Upper lobe of left lung (tissue), 6 donors: ENCODE measurements at regions not wholly inside any gene's neighbourhood (a gene's known extent, or its start where the extent isn't known, plus 50 kb on each side); places are given as distances from the start of the nearest gene placed in this dataset.

Experiments
- ATAC-seq, 2 donors: fragments of 200-7000 bp; cut with Tn5 transposase; one replicate each; pipeline ENCODE4 v1.9.1; 2022; ENCODE audit warnings: mild to moderate bottlenecking in 2 of 2, moderate library complexity in 2 of 2; ENCODE audit not compliant: low FRiP score in 2 of 2
- DNase-seq, 2 donors: peaks; one replicate each; pipeline ENCODE4 v3.0.0-alpha.2; 2019 to 2020
- H3K27ac ChIP-seq, 4 donors: fragments of 200-600 bp; sonication (generic); one replicate each; pipeline ENCODE4 v1.5.1; 2016 to 2019
- H3K27me3 ChIP-seq, 4 donors: fragments of 200-600 bp; sonication (generic); one replicate each; pipeline ENCODE4 v1.5.1; 2017 to 2019
- H3K36me3 ChIP-seq, 4 donors: fragments of 200-600 bp; sonication (generic); one replicate each; pipeline ENCODE4 v1.5.1; 2016 to 2019
- H3K4me1 ChIP-seq, 4 donors: fragments of 200-600 bp; sonication (generic); one replicate each; pipeline ENCODE4 v1.5.1; 2018 to 2019
- H3K4me3 ChIP-seq, 4 donors: fragments of 200-600 bp; sonication (generic); one replicate each; pipeline ENCODE4 v1.5.1; 2017 to 2019; ENCODE audit warnings: mild to moderate bottlenecking in 2 of 4, moderate library complexity in 1 of 4
- H3K9me3 ChIP-seq, 4 donors: fragments of 200-600 bp; sonication (generic); one replicate each; pipeline ENCODE4 v1.5.1; 2018 to 2019
- EP300 ChIP-seq, 4 donors: sonication (generic); formaldehyde crosslinking; IDR thresholded peaks; one replicate each; pipeline ENCODE4 v1.5.1; 2017; ENCODE audit warnings: antibody characterized with exemption in 4 of 4, control low read depth in 2 of 4
- POLR2A ChIP-seq, 4 donors: fragments of 450-650 bp; IDR thresholded peaks; one replicate each; pipeline ENCODE4 v1.5.1; 2016 to 2017; ENCODE audit warnings: antibody characterized with exemption in 4 of 4, mild to moderate bottlenecking in 2 of 4
- POLR2AphosphoS5 ChIP-seq, 2 donors: sonication (generic); formaldehyde crosslinking; IDR thresholded peaks; one replicate each; pipeline ENCODE4 v1.5.1; 2017; ENCODE audit warnings: antibody characterized with exemption in 2 of 2
- WGBS, 2 donors: methylation state at CpG; one replicate each; pipeline ENCODE4 v1.1.5; 2017 to 2018; 5-methylcytosine and 5-hydroxymethylcytosine counted together
- TF ChIP-seq, protein P1 (sequence below), 6 experiments: fragments of 450-650 bp in 4 of 6; fragments of 200-600 bp in 2 of 6; sonication (generic) in 2 of 6; IDR thresholded peaks; one replicate each; pipeline ENCODE4 v1.5.1; 2016 to 2019; ENCODE audit warnings: antibody characterized with exemption in 6 of 6
- donor health status: DM: no; HTN: no; CAD: no; lungs with moderate emphysema.
- donor health status: DM: no; HTN: yes; CAD: no; lungs with severe emphysema.

DNA sequence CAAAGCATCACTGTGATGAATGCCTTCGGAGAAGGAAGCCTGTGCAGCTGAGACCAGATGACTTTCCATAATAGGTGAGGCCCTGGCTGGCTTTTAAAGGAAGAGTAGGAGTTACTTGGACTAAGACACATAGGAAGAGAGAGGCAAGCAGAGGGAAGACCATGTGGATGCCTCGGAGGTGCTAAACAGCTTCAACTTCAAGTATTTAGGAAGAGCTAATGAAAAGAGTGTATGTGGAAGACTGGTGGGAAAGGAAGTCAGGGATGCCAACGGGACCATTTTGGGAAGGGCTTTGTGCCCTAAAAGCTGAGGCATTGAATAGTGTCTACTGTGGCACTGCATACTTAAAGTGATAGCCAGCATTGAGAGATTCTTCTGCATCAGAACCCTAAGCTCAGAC, 69.3 kb upstream of the OPCML start:
- WGBS, 2 donors: 85 to 92% methylated on average over 3 of the region's 3 CpGs
- no peak overlapping the region for H3K27ac ChIP-seq
- H3K9me3 ChIP-seq: no peaks in the 10 kb centered on the region
- TF ChIP-seq, protein P1, sequence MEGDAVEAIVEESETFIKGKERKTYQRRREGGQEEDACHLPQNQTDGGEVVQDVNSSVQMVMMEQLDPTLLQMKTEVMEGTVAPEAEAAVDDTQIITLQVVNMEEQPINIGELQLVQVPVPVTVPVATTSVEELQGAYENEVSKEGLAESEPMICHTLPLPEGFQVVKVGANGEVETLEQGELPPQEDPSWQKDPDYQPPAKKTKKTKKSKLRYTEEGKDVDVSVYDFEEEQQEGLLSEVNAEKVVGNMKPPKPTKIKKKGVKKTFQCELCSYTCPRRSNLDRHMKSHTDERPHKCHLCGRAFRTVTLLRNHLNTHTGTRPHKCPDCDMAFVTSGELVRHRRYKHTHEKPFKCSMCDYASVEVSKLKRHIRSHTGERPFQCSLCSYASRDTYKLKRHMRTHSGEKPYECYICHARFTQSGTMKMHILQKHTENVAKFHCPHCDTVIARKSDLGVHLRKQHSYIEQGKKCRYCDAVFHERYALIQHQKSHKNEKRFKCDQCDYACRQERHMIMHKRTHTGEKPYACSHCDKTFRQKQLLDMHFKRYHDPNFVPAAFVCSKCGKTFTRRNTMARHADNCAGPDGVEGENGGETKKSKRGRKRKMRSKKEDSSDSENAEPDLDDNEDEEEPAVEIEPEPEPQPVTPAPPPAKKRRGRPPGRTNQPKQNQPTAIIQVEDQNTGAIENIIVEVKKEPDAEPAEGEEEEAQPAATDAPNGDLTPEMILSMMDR (IDR thresholded peaks at IDR 0.05): no peak
- TF ChIP-seq POLR2AphosphoS5 (IDR thresholded peaks at IDR 0.05) (no peak), EP300 (IDR thresholded peaks at IDR 0.05) (no peak), POLR2A (IDR thresholded peaks at IDR 0.05) (no peak)
- no peaks in the 10 kb centered on the region for H3K27me3 ChIP-seq
- no peaks in the 10 kb centered on the region for H3K4me1 ChIP-seq
- no peak for DNase-seq
- no peak overlapping the region for H3K4me3 ChIP-seq
- H3K36me3 ChIP-seq: no peaks in the 10 kb centered on the region
- no peak for ATAC-seq

DNA sequence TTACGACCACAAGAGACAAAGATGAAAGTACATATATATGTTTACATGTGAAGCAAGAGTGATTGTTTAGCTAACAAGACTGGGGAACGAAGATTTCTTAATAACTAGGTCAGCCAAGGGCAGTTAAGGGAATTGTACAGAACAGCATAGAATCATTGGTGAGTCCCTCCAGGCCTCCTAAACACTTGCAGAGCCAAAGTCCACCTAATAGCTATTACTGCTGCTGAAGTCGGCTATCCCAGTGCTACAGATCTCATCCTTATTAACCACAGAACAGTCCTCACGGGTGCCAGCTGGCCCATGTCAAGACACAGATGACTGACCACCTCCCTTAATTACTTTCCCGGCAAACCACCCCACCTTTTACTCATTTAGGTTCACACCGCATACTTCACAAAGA, 68.5 kb upstream of the OPCML start:
- no peak overlapping the region for H3K4me3 ChIP-seq
- H3K27ac ChIP-seq: no peak overlapping the region
- DNase-seq: no peak
- H3K9me3 ChIP-seq: no peaks in the 10 kb centered on the region
- no peaks in the 10 kb centered on the region for H3K36me3 ChIP-seq
- TF ChIP-seq POLR2A (IDR thresholded peaks at IDR 0.05) (no peak), POLR2AphosphoS5 (IDR thresholded peaks at IDR 0.05) (no peak), EP300 (IDR thresholded peaks at IDR 0.05) (no peak)
- TF ChIP-seq, protein P1 (IDR thresholded peaks at IDR 0.05): no peak
- H3K4me1 ChIP-seq: no peaks in the 10 kb centered on the region
- 29 to 34% methylated on average over 6 of the region's 6 CpGs for WGBS, 2 donors
- no peaks in the 10 kb centered on the region for H3K27me3 ChIP-seq
- ATAC-seq: no peak

DNA sequence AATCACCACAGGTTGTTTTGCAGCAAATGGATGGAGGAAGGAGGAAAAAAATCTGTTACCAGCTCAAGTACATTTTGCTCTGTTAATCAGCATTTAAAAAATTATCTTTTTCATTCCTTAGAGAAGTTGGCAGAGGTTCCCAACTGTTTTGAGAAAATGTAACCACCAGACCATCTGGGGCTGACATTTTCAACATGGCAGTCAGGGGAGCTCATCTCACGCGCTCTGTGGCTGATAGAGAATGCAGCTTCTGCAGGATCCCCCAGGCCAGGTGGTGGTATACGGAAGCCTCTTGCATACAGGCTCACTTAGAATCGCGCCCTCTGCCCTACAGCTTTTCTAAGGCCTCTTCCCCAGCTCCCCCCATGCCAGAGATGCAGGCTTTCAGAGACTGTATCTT, 68.0 kb upstream of the OPCML start:
- no peak for DNase-seq
- WGBS, 2 donors: 94 to 95% methylated on average over 5 of the region's 5 CpGs
- ATAC-seq: no peak
- no peaks in the 10 kb centered on the region for H3K4me1 ChIP-seq
- no peaks in the 10 kb centered on the region for H3K27me3 ChIP-seq
- no peak overlapping the region for H3K27ac ChIP-seq
- no peak overlapping the region for H3K4me3 ChIP-seq
- no peak for TF ChIP-seq EP300 (IDR thresholded peaks at IDR 0.05)
- TF ChIP-seq, protein P1 (IDR thresholded peaks at IDR 0.05): no peak
- TF ChIP-seq POLR2A (IDR thresholded peaks at IDR 0.05): no peak
- TF ChIP-seq POLR2AphosphoS5 (IDR thresholded peaks at IDR 0.05): no peak
- H3K9me3 ChIP-seq: no peaks in the 10 kb centered on the region
- H3K36me3 ChIP-seq: no peaks in the 10 kb centered on the region

DNA sequence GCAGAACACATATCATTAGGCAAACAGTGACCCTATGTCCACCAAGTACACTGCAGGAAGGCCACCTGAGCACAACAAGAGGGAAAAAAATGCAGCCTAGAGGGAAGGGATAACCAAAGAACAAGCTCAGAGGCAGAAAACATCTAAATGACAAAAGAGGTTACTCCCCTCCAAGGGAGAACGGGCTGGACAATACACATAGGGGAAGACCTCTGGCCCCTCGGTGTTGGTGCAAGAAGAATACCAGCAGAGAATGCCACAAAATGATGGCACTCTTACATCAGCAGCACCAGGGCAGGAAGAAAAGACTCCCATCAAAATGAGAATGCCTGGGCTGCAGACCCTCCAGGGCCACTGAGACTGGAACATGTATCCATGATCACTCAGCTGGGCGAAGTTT, 66.6 kb upstream of the OPCML start:
- ATAC-seq (no peak), DNase-seq (no peak)
- H3K27me3 ChIP-seq: no peaks in the 10 kb centered on the region
- no peak overlapping the region for H3K27ac ChIP-seq
- no peaks in the 10 kb centered on the region for H3K4me1 ChIP-seq
- TF ChIP-seq EP300 (IDR thresholded peaks at IDR 0.05): no peak
- TF ChIP-seq POLR2AphosphoS5 (IDR thresholded peaks at IDR 0.05): no peak
- TF ChIP-seq, protein P1 (IDR thresholded peaks at IDR 0.05): no peak
- no peak for TF ChIP-seq POLR2A (IDR thresholded peaks at IDR 0.05)
- H3K4me3 ChIP-seq: no peak overlapping the region
- no peaks in the 10 kb centered on the region for H3K9me3 ChIP-seq
- 67 to 78% methylated on average over 3 of the region's 3 CpGs for whole genome bisulfite sequencing, 2 donors
- no peaks in the 10 kb centered on the region for H3K36me3 ChIP-seq

DNA sequence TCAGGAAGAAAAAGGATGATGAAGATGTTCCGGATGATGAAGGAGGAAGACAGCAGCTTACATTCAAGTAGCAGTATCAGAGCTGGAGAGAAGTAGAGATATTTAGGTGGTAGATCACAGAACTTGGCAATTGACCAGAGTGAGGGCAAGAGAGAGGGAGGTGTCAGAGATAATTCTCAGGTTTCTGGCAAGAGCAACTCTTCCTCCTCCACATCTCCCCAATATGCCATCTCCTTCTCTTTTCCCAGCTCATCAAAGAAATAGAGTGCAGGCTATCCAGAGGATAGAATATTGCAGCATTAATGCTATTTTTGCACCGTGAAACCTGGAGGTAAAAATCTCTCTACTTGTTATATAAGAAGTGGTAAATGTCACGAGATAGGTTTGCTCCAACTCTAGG, 64.9 kb upstream of the OPCML start:
- no peaks in the 10 kb centered on the region for H3K27me3 ChIP-seq
- no peaks in the 10 kb centered on the region for H3K4me1 ChIP-seq
- H3K9me3 ChIP-seq: no peaks in the 10 kb centered on the region
- no peak for TF ChIP-seq EP300 (IDR thresholded peaks at IDR 0.05)
- TF ChIP-seq POLR2AphosphoS5 (IDR thresholded peaks at IDR 0.05): no peak
- no peak for TF ChIP-seq POLR2A (IDR thresholded peaks at IDR 0.05)
- TF ChIP-seq, protein P1 (IDR thresholded peaks at IDR 0.05): no peak
- WGBS, 2 donors: 78 to 79% methylated on average over 3 of the region's 3 CpGs
- no peak overlapping the region for H3K27ac ChIP-seq
- no peak for DNase-seq
- H3K36me3 ChIP-seq: no peaks in the 10 kb centered on the region
- no peak for ATAC-seq
- no peak overlapping the region for H3K4me3 ChIP-seq
